Omental fat pad (tissue), 3 donors: ENCODE measurements at regions not wholly inside any gene's neighbourhood (a gene's known extent, or its start where the extent isn't known, plus 50 kb on each side); places are given as distances from the start of the nearest gene placed in this dataset.

ENCODE experiments used
- ATAC-seq: fragments of 150-250 bp; one replicate; pipeline ENCODE4 v1.9.1; 2016; ENCODE audit warnings: mild to moderate bottlenecking, moderate library complexity; ENCODE audit not compliant: low FRiP score
- DNase-seq: peaks from one replicate; pipeline ENCODE4 v3.0.0-alpha.2; 2019; ENCODE audit warnings: low spot score
- CTCF ChIP-seq, 3 donors: fragments of 450-650 bp; IDR thresholded peaks; one replicate each; pipeline ENCODE4 v1.5.1; 2016 to 2017; ENCODE audit warnings: antibody characterized with exemption in 3 of 3, mild to moderate bottlenecking in 3 of 3, moderate library complexity in 2 of 3

GRCh38 chr12:5138845-5139244 lies 95.2 kb downstream of the KCNA5 start:
- ATAC-seq (no peak), DNase-seq (no peak)
- TF ChIP-seq CTCF (IDR thresholded peaks at IDR 0.05): no peak

DNA sequence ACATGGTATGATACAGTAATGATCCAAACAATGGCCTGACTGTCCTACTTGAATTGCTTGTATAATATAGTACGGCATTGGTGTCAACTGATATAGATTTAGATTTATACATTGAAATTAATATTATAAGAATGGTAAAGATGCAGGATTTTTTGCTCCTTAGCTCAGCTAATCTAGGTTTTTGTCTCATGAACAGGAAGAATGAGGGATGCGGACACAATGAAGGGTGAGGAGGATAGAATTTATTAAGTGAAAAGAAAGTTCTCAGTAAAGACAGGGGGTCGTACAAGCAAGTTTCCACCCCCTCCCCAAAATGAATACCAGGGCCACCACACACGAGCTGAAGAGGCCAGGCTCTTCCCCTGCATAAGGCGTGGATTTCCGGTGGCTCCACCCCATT lies 96.1 kb downstream of the KCNA5 start:
- ATAC-seq: no peak
- TF ChIP-seq CTCF (IDR thresholded peaks at IDR 0.05): no peak
- DNase-seq: no peak

DNA sequence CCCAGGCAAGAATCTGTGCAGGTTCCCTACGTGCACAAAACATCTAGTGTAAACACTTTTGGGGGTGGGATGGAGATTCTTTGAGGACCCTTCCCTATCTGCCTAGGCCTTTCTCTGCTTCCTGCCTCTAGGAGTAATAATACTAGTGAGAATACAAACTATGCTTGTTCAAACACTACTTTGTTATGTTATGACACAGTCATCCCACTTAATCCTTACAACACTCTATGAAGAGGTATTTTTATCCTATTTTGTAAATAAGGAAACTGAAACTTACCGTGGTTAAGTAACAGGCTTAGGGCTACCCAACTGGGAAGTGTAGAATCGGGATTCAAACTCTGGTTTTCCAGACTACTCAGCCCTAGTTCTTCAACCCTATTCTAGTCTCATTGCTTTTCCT lies 96.5 kb downstream of the KCNA5 start:
- ATAC-seq: no peak
- DNase-seq: no peak
- TF ChIP-seq CTCF (IDR thresholded peaks at IDR 0.05): no peak

- TF ChIP-seq CTCF (IDR thresholded peaks at IDR 0.05): no peak
- ATAC-seq (no peak), DNase-seq (no peak)
Observed at GRCh38 chr12:5148880-5149279, 105.2 kb downstream of the KCNA5 start.

GRCh38 chr12:5154091-5154490 lies 110.4 kb downstream of the KCNA5 start:
- DNase-seq (no peak), ATAC-seq (no peak)
- no peak for TF ChIP-seq CTCF (IDR thresholded peaks at IDR 0.05)

GRCh38 chr12:5155866-5156265 lies 112.2 kb downstream of the KCNA5 start:
- ATAC-seq: no peak
- no peak for DNase-seq
- TF ChIP-seq CTCF (IDR thresholded peaks at IDR 0.05): no peak

GRCh38 chr12:5160827-5161226 lies 117.1 kb downstream of the KCNA5 start:
- DNase-seq: no peak
- ATAC-seq: no peak
- no peak for TF ChIP-seq CTCF (IDR thresholded peaks at IDR 0.05)
